Right cardiac atrium (tissue), 5 donors: ENCODE measurements at regions not wholly inside any gene's neighbourhood (a gene's known extent, or its start where the extent isn't known, plus 50 kb on each side); places are given as distances from the start of the nearest gene placed in this dataset.
"Not testable (repeated sequence)": the region's sequence is repeated elsewhere in the genome, so short reads cannot be mapped to it uniquely, and the experiment has no call there.

ENCODE experiments used
- ATAC-seq, 2 donors: fragments of 200-7000 bp; cut with Tn5 transposase; one replicate each; pipeline versions ENCODE4 v1.8.0 to v1.9.1; 2020; ENCODE audit warnings: moderate library complexity in 2 of 2, mild to moderate bottlenecking in 1 of 2
- DNase-seq, 3 donors: peaks; one replicate each; pipeline ENCODE4 v3.0.0-alpha.2; 2020
- H3K27ac ChIP-seq: one replicate; pipeline ENCODE4 v1.5.1; 2013; ENCODE audit warnings: mild to moderate bottlenecking, low read length, control low read depth, moderate library complexity
- H3K27me3 ChIP-seq: one replicate; pipeline ENCODE4 v1.6.1; 2013; ENCODE audit not compliant: control insufficient read depth, insufficient read depth
- H3K4me1 ChIP-seq: one replicate; pipeline ENCODE4 v1.6.1; 2013; ENCODE audit warnings: low read length; ENCODE audit not compliant: control insufficient read depth, insufficient read depth
- H3K4me3 ChIP-seq: one replicate; pipeline ENCODE4 v1.5.1; 2013; ENCODE audit warnings: low read length, control low read depth
- H3K9me3 ChIP-seq: one replicate; pipeline ENCODE4 v1.6.1; 2013; ENCODE audit warnings: low read length; ENCODE audit not compliant: control insufficient read depth
- WGBS: extraction: QIAGEN DNeasy Blood & Tissue Kit; methylation state at CpG from one replicate; pipeline ENCODE4 v1.1.7; 2013; 5-methylcytosine and 5-hydroxymethylcytosine counted together
- intact Hi-C, 4 donors: fragments of 100-400 bp; cut with DNase I; formaldehyde crosslinking; loops; one replicate each; pipeline versions ENCODE4 v1.11.0 to v1.14.0; 2022 to 2023
- donor health status: healthy with polysubstance abuse.
- donor health status: DM: no; HTN: yes; CAD: no.
- donor health status: DM: no; HTN: no; CAD: no.
- donor health status: DM: no; HTN: yes; CAD: no; lungs with severe emphysema.
- donor health status: DM: yes; HTN: yes; CAD: no.

- 64% methylated on average over 3 of the region's 3 CpGs for WGBS
- DNase-seq, H3K4me3 ChIP-seq, H3K27me3 ChIP-seq, H3K9me3 ChIP-seq, ATAC-seq, H3K27ac ChIP-seq, intact Hi-C loops, H3K4me1 ChIP-seq: not testable (repeated sequence)
These were observed 881.1 kb downstream of the DTWD2 start for GRCh38 chr5:118107246-118107645.

- no peak overlapping the region for H3K27ac ChIP-seq
- ATAC-seq (no peak), DNase-seq (no peak)
- 95% methylated on average over 1 of the region's 1 CpG for WGBS
- no peaks in the 10 kb centered on the region for H3K9me3 ChIP-seq
- H3K4me1 ChIP-seq: no peaks in the 10 kb centered on the region
- no peaks in the 10 kb centered on the region for H3K27me3 ChIP-seq
- H3K4me3 ChIP-seq: no peak overlapping the region
- intact Hi-C loops: no loop called here
These were observed 889.6 kb downstream of the DTWD2 start for GRCh38 chr5:118098716-118099115.

GRCh38 chr5:118095115-118095514, 893.2 kb downstream of the DTWD2 start:
- Histone ChIP-seq H3K4me1 (no peaks in the 10 kb centered on the region), H3K9me3 (no peaks in the 10 kb centered on the region), H3K4me3 (no peak overlapping the region), H3K27ac (no peak overlapping the region), H3K27me3 (no peaks in the 10 kb centered on the region)
- no peak for DNase-seq
- 36% methylated on average over 2 of the region's 2 CpGs for WGBS
- no peak for ATAC-seq
- intact Hi-C loops: no loop called here

- intact Hi-C loops: no loop called here
- H3K4me3 ChIP-seq: no peak overlapping the region
- DNase-seq (no peak), ATAC-seq (no peak)
- H3K27me3 ChIP-seq: no peaks in the 10 kb centered on the region
- no peaks in the 10 kb centered on the region for H3K9me3 ChIP-seq
- no peak overlapping the region for H3K27ac ChIP-seq
- no peaks in the 10 kb centered on the region for H3K4me1 ChIP-seq
These were observed 899.9 kb downstream of the DTWD2 start for GRCh38 chr5:118088448-118088847.

GRCh38 chr5:118076490-118076889, 911.9 kb downstream of the DTWD2 start:
- Histone ChIP-seq H3K27me3 (no peaks in the 10 kb centered on the region), H3K4me3 (no peak overlapping the region), H3K9me3 (no peaks in the 10 kb centered on the region), H3K27ac (no peak overlapping the region), H3K4me1 (no peaks in the 10 kb centered on the region)
- intact Hi-C loops: no loop called here
- 58% methylated on average over 2 of the region's 2 CpGs for WGBS
- ATAC-seq: no peak
- no peak for DNase-seq

- Histone ChIP-seq H3K4me3 (no peak overlapping the region), H3K9me3 (no peaks in the 10 kb centered on the region), H3K4me1 (no peaks in the 10 kb centered on the region), H3K27me3 (no peaks in the 10 kb centered on the region), H3K27ac (no peak overlapping the region)
- intact Hi-C loops: no loop called here
- ATAC-seq (no peak), DNase-seq (no peak)
- WGBS: 83% methylated on average over 2 of the region's 2 CpGs
These were observed 918.3 kb downstream of the DTWD2 start for GRCh38 chr5:118070041-118070440.

GRCh38 chr5:118069452-118069851, 918.9 kb downstream of the DTWD2 start:
- H3K27me3 ChIP-seq: no peaks in the 10 kb centered on the region
- no peak for DNase-seq
- no peaks in the 10 kb centered on the region for H3K4me1 ChIP-seq
- no peak for ATAC-seq
- no peak overlapping the region for H3K27ac ChIP-seq
- H3K4me3 ChIP-seq: no peak overlapping the region
- intact Hi-C loops: no loop called here
- no peaks in the 10 kb centered on the region for H3K9me3 ChIP-seq

GRCh38 chr5:118068886-118069285, 919.5 kb downstream of the DTWD2 start:
- Histone ChIP-seq H3K27ac (no peak overlapping the region), H3K4me3 (no peak overlapping the region), H3K4me1 (no peaks in the 10 kb centered on the region), H3K9me3 (no peaks in the 10 kb centered on the region), H3K27me3 (no peaks in the 10 kb centered on the region)
- ATAC-seq: no peak
- intact Hi-C loops: no loop called here
- DNase-seq: no peak

- H3K4me1 ChIP-seq, ATAC-seq, H3K27ac ChIP-seq, DNase-seq, H3K9me3 ChIP-seq, H3K4me3 ChIP-seq, H3K27me3 ChIP-seq, intact Hi-C loops: not testable (repeated sequence)
These were observed 924.5 kb downstream of the DTWD2 start for GRCh38 chr5:118063836-118064235.

- WGBS: 73% methylated on average over 2 of the region's 2 CpGs
- Histone ChIP-seq H3K27ac (no peak overlapping the region), H3K27me3 (no peaks in the 10 kb centered on the region), H3K9me3 (no peaks in the 10 kb centered on the region), H3K4me3 (no peak overlapping the region), H3K4me1 (no peaks in the 10 kb centered on the region)
- DNase-seq: no peak
- intact Hi-C loops: no loop called here
- ATAC-seq: no peak
These were observed 927.5 kb downstream of the DTWD2 start for GRCh38 chr5:118060833-118061232.

- Histone ChIP-seq H3K27ac (no peak overlapping the region), H3K9me3 (no peaks in the 10 kb centered on the region), H3K27me3 (no peaks in the 10 kb centered on the region), H3K4me3 (no peak overlapping the region), H3K4me1 (no peaks in the 10 kb centered on the region)
- ATAC-seq: no peak
- DNase-seq: no peak
- intact Hi-C loops: no loop called here
These were observed 935.8 kb downstream of the DTWD2 start for GRCh38 chr5:118052503-118052902.

- Histone ChIP-seq H3K9me3 (no peaks in the 10 kb centered on the region), H3K4me3 (no peak overlapping the region), H3K4me1 (no peaks in the 10 kb centered on the region), H3K27ac (no peak overlapping the region), H3K27me3 (no peaks in the 10 kb centered on the region)
- DNase-seq: no peak
- 84% methylated on average over 4 of the region's 4 CpGs for WGBS
- intact Hi-C loops: no loop called here
- no peak for ATAC-seq
These were observed 944.2 kb downstream of the DTWD2 start for GRCh38 chr5:118044169-118044568.
